Non-pigmented ciliary epithelial cell (primary cell): ENCODE measurements at regions not wholly inside any gene's neighbourhood (a gene's known extent, or its start where the extent isn't known, plus 50 kb on each side); places are given as distances from the start of the nearest gene placed in this dataset.
"Not testable (repeated sequence)": the region's sequence is repeated elsewhere in the genome, so short reads cannot be mapped to it uniquely, and the experiment has no call there.

Experiments
- DNase-seq: peaks from one replicate; pipeline ENCODE4 v3.0.0-alpha.2; 2010; ENCODE audit warnings: low read depth

- no peak for DNase-seq
Measured at GRCh38 chr2:71922499-71923142, 225.0 kb downstream of the CYP26B1 start.

- DNase-seq, result no peak
Measured at GRCh38 chr2:71922091-71922490, 225.6 kb downstream of the CYP26B1 start.

- DNase-seq, result not testable (repeated sequence)
Measured at GRCh38 chr2:71920819-71921218, 226.8 kb downstream of the CYP26B1 start.

- DNase-seq, result no peak
Measured at GRCh38 chr2:71919708-71920107, 228.0 kb downstream of the CYP26B1 start.

DNA sequence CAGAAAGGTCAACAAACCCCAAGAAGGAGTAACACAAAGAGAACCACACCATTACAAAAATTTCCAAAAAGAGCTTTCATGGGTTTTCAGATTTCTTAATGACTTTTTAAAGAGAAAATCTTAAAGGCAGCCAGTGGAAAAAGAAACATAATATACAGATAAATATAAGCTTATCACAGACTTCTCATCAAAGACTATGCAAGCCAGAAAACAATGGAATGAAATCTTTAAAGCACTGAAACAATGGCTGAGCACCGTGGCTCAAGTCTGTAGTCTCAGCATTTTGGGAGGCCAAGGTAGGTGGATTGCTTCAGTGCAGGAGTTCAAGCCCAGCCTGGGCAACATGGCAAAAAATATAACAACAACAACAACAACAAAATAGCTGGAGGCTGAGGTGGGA, 237.4 kb downstream of the CYP26B1 start:
- DNase-seq, result no peak

DNA sequence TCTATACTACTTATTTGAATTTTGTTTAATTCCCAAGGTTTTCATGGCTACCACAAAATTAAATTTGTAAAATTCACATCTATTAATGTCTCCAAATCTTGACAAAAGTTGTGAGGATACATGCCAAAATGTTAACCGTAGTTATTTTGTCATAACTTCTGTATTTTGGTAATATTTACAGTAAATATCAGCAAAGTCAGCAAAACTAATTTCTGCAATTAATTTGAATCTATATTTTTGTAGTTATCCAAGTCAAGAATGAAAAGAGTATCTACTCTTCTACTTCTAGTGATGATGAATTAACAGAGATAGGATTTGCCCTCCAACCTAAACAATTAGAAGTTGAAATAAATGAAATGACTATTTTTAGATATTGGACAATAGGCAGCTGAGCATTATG, 238.9 kb downstream of the CYP26B1 start:
- DNase-seq, result no peak

GRCh38 chr2:71907503-71907902, 240.2 kb downstream of the CYP26B1 start:
- DNase-seq, result no peak

GRCh38 chr2:71906357-71906973, 241.2 kb downstream of the CYP26B1 start:
- no peak for DNase-seq

DNA sequence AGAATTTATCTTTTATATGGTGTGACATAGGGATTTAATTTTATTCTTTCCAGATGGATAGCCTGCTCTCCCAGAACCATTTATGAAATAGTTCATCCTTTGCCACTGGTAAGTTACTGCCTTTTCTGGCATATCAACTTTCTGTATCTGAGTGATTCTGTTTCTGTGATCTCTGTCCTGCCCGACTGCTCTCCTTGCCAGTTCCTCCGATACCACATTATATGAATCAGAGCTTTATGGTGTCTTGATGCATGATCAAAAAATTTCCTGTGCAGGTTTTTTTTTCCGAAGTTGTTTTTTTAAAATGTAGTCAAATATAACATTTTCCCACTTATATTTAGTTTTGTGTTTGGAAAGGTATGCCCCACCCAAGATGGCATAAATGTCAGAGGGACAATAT, 242.5 kb downstream of the CYP26B1 start:
- no peak for DNase-seq

DNA sequence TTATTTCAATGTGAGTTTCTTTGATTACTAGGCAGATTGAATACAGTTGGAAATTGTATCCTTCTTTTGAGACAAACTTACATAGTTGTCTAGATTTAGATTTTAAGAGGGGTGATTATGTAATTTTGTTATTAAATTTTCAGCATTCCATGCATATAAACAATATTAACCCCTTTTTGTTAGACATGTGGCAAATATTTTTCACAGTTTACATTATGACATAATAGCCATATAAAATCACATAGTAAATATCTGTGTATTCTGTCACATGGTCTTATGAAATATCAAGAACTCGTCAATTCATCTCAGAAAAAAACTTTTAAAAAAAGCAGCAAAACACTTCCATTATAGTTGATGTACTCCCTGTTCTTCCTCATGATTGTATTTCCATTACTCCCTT, 243.8 kb downstream of the CYP26B1 start:
- DNase-seq, result no peak

DNA sequence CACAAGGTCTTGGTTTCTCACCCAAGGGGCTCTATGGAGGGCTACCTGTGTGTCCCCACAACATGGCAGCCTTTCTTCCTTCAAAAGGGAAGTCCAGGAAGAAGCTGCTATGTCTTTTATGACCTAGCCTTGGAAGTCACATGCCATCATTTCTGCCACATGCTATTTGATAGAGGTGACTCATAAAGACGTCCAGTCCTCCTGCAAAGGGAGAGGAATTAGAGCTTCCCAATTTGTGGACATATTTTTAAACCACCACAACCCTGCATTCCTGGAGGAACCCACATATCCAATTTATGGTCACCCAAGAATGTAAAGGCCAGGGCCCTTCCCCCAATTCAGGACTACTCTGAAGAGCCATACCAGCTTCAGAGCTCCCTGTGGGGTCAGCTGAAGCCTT, 246.2 kb downstream of the CYP26B1 start:
- no peak for DNase-seq

DNA sequence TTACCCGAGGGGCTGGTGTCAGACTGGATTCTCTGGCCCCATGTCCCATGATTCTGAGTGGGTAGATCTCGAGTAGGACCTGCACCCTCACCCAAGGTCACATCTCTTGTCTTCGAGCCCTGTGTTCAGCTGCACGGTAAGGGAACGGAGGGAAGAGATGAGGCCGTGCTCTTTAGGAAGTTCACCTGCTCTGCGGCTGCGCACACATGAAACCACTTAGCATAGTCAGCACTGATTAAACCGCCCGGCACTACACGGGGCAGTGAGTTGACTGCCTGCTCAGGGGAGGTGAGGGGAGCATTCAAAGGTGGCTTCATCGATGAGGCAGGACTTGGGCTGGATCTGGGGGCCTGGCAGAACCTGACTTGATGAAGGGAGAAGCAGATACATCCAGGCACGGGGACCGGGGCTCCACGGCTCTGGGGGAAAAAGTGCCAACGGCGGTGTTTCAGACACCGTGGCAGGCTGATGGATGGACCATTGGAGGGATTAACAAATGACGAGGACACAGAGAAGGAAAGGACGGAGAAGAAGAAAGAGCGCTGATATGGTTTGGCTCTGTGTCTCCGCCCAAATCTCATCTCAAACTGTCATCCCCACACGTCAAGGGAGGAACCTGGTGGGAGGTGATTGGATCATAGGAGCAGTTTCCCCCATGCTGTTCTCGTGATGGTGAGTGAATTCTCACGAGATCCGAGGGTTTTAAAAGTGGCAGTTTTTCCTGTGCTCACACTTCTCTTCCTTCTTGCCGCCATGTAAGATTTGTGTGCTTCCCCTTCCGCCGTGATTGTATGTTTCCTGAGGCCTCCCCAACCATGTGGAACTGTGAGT, 248.6 kb downstream of the CYP26B1 start:
- DNase-seq, result no peak

GRCh38 chr2:71898375-71898774, 249.3 kb downstream of the CYP26B1 start:
- DNase-seq, result no peak

GRCh38 chr2:71897836-71898235, 249.8 kb downstream of the CYP26B1 start:
- no peak for DNase-seq

DNA sequence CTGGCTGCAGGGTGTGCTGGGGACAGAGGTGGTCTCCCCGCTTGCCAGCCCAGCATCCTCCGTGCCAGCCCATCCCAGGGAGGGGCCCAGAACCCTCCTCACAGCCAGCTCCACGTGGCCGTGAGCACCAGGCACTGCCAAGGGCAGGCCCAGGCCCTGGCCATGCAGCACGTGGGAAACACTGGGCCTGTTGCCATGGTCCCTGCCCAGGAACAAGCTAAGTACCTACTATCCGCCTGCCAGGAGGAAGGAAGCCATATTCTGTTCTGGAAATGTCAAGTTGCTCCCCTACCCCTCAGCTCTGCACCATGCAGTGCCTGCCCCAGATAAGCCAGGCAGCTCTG, 250.6 kb downstream of the CYP26B1 start:
- DNase-seq, result no peak

DNA sequence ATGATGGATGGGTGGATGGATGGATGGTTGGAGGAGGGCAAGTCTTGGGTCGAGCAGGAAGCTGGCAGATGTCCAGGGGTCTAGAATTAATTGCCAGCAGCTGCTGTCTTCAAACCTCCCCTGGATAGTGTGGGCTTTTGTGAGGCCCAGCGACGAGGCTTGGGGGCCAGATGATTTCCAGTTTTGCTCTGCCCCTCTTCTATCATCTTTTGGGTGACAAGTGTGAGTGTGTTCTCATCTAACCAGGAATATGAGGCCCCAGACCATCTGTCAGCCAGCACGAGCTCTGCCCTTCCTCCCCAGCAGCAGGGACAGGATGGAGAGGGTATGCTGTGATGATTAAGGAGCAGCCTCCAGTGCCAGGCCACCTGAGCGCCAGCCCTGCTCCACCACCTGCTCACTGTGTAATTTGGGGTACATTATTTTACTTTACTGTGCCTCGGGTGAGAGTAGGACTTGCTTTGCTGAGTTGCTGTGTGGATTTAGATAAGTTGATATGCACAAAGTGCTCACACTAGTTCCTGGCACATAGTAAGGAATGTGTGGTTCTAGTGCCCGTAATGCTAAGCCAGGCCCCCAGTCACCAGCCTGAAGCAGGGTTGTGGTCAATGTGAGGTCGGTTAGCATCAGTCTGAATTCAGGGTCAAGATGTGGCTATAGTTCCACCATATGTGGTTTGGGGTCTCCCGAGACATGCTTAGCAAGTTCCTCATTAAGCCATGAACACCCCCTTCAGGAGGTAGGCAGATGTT, 251.1 kb downstream of the CYP26B1 start:
- no peak for DNase-seq

- no peak for DNase-seq
Measured at GRCh38 chr2:71895320-71896161, 252.1 kb downstream of the CYP26B1 start.

GRCh38 chr2:71894261-71894660, 253.4 kb downstream of the CYP26B1 start:
- no peak for DNase-seq

DNA sequence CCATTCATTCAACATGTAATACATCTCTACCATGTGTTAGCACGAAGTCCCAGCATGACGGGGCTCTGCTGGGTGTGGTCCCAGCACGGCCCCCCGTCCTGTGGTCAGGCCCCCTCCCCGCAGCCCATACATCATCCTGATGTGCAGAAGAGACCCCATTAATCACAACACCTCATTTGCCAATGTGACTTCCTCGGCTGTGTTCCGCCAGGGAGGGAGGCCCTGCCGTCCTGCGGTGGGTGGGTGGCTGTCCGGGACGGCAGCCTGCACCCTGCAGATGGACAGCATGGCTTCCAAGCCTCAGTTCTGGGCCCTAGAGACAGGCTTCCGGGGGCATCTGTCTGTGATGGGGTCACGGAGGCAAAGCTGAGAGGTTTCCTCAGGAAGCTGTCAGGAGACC, 254.0 kb downstream of the CYP26B1 start:
- DNase-seq, result no peak

GRCh38 chr2:71892896-71893295, 254.8 kb downstream of the CYP26B1 start:
- no peak for DNase-seq

GRCh38 chr2:71892423-71892730, 255.3 kb downstream of the CYP26B1 start:
- DNase-seq, result no peak
